HG03565 (cell line): ENCODE measurements at regions not wholly inside any gene's neighbourhood (a gene's known extent, or its start where the extent isn't known, plus 50 kb on each side); places are given as distances from the start of the nearest gene placed in this dataset.

Source experiments
- ATAC-seq: cut with Tn5 transposase; IDR thresholded peaks from one replicate; pipeline ENCODE4 v1.9.1; 2021; ENCODE audit warnings: mild to moderate bottlenecking, moderate library complexity; ENCODE audit not compliant: unreplicated experiment

- ATAC-seq = no peak
These were observed 144.4 kb downstream of the NSG2 start for GRCh38 chr5:174189654-174190541.

GRCh38 chr5:174191076-174191475 lies 145.6 kb downstream of the NSG2 start:
- no peak for ATAC-seq

- no peak for ATAC-seq
These were observed 146.5 kb downstream of the NSG2 start for GRCh38 chr5:174191850-174192655.

GRCh38 chr5:174192901-174193300 lies 147.4 kb downstream of the NSG2 start:
- no peak for ATAC-seq

- ATAC-seq = no peak
These were observed 150.0 kb downstream of the NSG2 start for GRCh38 chr5:174195517-174195916.

- no peak for ATAC-seq
These were observed 152.4 kb downstream of the NSG2 start for GRCh38 chr5:174197929-174198328.

GRCh38 chr5:174198541-174198940 lies 153.0 kb downstream of the NSG2 start:
- ATAC-seq = no peak

- ATAC-seq = no peak
These were observed 157.5 kb downstream of the NSG2 start for GRCh38 chr5:174202996-174203395.

GRCh38 chr5:174204535-174205313 lies 159.2 kb downstream of the NSG2 start:
- ATAC-seq = no peak

- ATAC-seq = no peak
These were observed 160.4 kb downstream of the NSG2 start for GRCh38 chr5:174205939-174206338.

- ATAC-seq = no peak
These were observed 165.2 kb downstream of the NSG2 start for GRCh38 chr5:174210596-174211276.

- ATAC-seq = no peak
These were observed 165.7 kb downstream of the NSG2 start for GRCh38 chr5:174211277-174211626.

GRCh38 chr5:174217527-174217926 lies 172.0 kb downstream of the NSG2 start:
- no peak for ATAC-seq

GRCh38 chr5:174218162-174218561 lies 172.7 kb downstream of the NSG2 start:
- no peak for ATAC-seq

- ATAC-seq = no peak
These were observed 174.9 kb downstream of the NSG2 start for GRCh38 chr5:174220417-174220816.

GRCh38 chr5:174221436-174221835 lies 175.9 kb downstream of the NSG2 start:
- no peak for ATAC-seq

- ATAC-seq = no peak
These were observed 176.4 kb downstream of the NSG2 start for GRCh38 chr5:174221946-174222345.

- no peak for ATAC-seq
These were observed 177.4 kb downstream of the NSG2 start for GRCh38 chr5:174222891-174223290.

GRCh38 chr5:174223355-174223754 lies 177.8 kb downstream of the NSG2 start:
- ATAC-seq = no peak

GRCh38 chr5:174229068-174229467 lies 183.6 kb downstream of the NSG2 start:
- no peak for ATAC-seq
